RPMI7951 (cell line): ENCODE measurements at regions not wholly inside any gene's neighbourhood (a gene's known extent, or its start where the extent isn't known, plus 50 kb on each side); places are given as distances from the start of the nearest gene placed in this dataset.

Experiments
- DNase-seq: peaks from one replicate; pipeline ENCODE4 v3.0.0-alpha.2; 2012; ENCODE audit warnings: low read depth

DNA sequence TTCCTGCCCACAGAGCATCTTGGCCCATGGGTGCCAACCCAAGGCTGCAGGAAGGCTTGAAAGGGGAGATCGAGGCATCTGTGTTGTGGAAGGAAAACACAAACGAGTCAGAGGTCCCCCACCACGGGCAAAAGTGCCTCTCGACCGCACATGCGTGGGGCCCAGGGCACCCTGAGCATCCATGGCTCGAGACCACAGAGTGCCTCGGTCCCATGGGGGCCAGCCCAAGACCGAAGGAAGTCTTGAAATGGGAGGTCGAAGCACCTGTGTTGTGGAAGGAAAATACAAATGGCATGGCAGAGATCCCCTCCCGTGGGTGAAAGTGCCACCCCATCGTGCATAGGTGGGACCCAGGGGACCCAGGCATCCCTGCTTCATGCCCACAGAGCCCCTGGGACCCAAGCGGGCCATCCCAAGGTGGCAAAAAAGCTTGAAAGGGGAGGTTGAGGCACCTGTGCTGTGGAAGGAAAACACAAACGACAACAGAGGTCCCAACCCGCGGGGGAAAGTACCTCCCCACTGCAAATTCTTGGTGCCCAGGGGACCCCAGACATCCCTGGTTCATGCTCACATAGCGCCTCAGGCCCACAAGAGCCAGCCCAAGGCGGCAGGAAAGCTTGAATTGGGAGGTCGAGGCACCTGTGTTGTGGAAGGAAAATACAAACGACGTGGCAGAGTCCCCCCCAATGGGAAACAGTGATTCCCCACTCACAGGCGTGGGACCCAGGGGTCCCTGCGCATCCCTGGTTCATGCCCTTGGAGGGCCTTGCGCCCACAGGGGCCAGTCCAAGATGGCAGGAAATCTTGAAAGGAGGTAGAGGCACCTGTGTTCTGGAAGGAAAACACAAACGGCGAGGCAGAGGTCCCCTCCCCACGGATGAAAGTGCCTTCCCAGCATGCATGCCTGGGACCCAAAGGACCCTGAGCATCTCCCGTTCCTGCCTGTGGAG is 373.0 kb downstream of the ALG10 start:
- no peak for DNase-seq

DNA sequence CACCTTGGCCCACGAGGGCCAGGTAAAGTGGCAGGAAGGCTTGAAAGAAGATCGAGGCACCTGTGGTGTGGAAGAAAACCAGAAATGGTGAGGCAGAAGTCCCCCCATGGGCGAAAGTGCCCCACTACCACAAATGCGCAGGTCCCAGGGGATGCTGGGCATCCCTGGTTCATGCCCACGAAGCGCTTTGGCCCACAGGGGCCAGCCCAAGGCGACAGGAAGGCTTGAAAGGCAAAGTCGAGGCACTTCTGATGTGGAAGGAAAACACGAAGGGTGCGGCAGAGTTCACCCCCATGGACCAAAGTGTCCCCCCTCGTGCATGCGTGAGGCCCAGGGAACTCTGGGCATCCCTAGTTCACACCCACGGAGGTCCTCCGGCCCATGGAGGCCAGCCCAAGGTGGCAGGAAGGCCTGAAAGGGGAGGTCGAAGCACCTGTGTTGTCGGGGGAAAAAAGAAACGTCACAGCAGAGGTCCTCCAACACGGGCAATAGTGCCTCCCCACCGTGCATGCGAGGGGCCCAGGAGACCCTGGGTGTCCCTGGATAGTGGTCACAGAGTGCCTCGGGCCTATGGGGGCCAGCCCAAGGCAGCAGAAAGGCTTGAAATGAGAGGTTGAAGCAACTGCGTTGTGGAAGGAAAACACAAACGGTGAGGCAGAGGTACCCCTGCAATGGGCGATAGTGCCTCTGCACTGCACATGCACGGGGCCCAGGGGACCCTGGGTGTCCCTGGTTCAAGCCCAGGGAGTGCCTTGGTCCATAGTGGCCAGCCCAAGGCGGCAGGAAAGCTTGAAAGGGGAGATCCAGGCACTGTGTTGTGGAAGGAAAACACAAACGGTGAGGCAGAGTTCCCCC is 373.9 kb downstream of the ALG10 start:
- no peak for DNase-seq

DNA sequence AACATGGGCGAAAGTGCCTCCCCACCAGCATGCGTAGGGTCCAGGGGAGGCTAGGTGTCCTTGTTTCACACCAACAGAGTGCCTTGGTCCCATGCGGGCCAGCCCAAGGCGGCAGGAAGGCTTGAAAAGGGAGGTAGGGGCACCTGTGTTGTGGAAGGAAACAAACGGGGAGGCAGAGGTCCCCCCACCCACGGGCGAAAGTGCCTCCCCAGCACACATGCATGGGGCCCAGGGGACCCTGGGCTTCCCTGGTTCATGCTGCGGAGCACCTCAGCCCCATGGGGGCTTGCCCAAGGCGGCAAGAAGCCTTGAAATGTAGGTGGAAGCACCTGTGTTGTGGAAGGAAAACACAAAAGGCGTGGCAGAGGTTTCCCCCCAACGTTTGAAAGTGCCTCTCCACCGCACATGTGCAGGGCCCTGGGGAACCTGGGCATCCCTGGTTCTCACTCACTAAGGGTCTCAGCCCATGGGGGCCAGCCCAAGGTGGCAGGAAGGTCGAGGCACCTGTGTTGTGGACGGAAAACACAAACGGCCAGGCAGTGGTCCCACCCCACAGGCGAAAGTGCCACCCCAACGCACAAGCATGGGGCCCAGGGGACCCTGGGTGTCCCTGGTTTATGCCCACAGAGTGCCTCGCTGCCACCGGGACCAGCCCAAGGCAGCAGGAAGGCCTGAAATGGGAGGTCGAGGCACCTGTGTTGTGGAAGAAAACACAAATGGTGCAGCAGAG is 374.7 kb downstream of the ALG10 start:
- DNase-seq: no peak

DNA sequence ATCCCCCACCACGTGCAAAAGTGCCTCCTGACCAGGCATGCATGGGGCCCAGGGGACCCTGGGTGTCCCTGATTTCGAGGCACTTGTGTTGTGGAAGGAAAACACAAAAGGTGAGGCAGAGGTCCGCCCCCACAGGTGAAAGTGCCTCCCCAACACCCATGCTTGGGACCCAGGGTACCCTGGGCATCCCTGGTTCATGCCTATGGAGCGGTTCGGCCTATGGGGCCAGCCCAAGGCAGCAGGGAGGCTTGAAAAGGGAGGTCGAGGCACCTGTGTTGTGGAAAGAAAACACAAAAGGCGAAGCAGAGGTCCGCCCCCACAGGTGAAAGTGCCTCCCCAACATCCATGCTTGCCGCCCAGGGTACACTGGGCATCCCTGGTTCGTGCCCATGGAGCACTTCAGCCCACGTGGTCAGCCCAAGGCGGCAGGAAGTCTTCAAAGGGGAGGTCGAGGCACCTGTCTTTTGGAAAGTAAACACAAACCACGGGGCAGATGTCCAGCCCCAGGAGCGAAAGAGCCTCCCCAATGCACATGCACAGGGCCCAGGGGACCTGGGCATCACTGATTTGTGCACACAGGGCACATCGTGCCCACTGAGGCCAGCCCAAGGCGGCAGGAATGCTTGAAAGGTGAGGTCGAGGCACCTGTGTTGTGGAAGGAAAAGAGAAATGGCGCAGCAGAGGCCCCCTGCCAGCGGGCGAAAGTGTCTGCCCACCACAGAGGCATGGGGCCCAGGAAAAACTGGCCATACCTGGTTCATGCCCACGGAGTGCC is 375.5 kb downstream of the ALG10 start:
- no peak for DNase-seq

DNA sequence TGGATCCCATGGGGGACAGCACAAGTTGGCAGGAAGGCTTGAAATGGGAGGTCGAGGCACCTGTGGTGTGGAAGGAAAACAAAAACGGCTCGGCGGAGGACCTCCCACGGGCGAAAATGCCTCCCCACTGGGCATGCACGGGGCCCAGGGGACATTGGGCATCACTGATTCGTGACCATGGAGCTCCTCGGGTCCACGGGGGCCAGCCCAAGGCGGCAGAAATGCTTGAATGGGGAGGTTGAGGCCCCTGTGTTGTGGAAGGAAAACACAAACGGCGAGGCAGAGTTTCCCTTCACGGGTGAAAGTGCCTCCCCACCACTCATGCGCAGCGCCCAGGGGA is 376.0 kb downstream of the ALG10 start:
- no peak for DNase-seq

DNA sequence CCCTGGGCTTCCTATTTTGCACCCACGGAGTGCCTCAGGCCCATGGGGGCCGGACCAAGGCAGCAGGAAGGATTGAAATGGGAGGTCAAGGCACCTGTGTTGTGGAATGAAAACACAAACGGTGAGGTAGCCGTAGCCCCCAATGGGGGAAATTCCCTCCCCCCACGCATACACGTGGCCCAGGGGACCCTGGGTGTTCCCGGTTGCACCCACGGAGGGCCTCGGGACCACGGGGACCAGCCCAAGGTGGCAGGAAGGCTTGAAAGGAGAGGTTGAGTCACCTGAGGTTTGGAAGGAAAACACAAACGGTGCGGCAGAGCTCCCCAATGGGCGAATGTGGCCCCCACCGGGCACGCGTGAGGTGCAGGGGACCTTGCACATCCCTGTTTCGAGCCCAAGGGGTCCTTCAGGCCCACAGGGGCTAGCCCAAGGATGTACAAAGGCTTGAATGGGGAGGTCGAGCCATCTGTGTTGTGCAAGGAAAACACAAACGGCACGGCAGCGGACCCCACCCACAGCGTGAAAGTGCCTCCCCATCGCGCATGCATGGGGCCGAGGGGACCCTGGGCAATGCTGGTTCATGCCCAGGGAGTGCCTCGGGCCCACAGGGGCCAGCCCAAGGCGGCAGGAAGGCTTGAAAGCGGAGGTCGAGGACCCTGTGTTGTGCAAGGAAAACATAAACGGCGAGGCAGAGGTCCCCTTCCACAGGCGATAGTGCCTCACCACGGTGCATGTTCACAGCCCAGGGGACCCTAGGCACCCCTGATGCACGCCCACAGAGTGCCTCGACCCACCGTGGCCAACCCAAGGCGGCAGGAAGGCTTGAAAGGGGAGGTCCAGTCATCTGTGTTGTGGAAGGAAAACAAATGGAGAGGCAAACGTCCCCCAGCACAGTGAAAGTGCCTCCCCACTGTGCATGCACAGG is 376.7 kb downstream of the ALG10 start:
- DNase-seq: no peak

DNA sequence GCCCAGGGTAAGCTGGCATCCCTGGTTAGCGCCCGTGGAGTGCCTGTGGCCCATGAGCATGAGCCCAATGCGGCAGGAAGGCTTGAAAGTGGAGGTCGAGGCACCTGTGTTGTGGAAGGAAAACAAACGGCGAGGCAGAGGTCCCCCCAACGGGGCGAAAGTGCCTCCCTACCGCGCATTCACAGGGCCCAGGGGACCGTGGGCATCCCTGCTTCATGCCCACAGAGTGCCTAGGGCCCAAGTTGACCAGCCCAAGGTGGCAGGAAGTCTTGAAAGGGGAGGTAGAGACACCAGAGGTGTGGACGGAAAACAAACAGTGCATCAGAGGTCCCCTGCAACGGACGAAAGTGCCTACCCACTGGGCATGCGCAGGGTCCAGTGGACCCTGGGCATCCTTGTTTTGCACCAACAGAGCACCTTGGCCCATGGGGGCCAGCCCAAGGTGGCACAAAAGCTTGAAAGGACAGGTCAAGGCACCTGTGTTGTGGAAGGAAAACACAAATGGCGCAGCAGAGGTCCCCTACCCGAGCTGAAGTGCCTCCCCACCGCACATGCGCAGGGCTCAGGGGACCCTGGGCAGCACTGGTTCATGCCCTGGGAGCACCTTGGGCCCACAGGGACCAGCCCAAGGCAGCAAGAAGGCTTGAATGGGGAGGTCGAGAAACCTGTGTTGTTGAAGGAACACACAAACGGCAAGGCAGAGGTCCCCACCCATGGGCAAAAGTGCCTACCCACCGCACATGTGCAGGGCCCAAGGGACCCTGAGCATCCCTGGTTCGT is 377.5 kb downstream of the ALG10 start:
- DNase-seq: no peak

DNA sequence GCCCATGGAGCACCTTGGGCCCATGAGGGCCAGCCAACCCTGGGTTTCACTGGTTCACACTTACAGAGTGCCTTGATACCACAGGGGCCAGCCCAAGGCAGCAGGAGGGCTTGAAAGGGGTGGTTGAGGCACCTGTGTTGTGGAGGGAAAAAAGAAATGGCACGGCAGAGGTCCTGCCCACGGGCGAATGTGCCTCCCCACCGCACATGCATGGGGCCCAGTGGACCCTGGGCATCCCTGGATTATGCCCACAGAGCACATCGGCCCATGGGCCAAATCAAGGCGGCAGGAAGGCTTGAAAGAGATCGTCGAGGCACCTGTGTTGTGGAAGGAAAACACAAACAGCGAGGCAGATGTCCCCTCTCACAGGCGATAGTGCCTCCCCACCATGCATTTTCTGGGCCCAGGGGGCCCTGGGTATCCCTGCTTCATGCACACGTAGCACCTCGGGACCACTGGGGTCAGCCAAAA is 378.1 kb downstream of the ALG10 start:
- no peak for DNase-seq

DNA sequence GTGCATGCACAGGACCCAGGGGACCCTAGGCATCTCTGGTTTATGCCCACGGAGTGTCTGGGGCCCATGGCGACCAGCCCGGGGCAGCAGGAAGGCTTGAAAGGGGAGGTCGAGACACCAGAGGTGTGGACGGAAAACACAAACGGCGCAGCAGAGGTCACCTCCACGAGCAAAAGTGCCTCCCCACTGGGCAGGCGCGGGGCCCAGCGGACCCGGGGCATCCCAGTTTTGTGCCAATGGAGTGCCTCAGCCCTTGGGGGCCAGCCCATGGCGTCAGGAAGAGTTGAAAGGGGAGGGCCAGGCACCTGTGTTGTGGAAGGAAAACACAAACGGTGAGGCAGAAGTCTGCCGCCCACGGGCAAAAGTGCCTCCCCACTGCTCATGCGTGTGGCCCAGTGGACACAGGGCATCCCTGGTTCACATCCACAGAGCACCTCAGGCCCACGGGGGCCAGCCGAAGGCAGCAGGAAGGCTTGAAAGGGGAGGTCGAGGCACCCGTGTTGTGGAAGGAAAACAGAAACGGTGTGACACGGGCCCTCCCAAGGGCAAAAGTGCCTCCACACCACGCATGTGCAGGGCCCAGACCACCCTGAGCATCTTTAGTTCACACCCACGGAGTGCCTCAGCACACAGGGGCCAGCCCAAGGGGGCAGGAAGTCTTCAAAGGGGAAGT is 378.8 kb downstream of the ALG10 start:
- DNase-seq: no peak

DNA sequence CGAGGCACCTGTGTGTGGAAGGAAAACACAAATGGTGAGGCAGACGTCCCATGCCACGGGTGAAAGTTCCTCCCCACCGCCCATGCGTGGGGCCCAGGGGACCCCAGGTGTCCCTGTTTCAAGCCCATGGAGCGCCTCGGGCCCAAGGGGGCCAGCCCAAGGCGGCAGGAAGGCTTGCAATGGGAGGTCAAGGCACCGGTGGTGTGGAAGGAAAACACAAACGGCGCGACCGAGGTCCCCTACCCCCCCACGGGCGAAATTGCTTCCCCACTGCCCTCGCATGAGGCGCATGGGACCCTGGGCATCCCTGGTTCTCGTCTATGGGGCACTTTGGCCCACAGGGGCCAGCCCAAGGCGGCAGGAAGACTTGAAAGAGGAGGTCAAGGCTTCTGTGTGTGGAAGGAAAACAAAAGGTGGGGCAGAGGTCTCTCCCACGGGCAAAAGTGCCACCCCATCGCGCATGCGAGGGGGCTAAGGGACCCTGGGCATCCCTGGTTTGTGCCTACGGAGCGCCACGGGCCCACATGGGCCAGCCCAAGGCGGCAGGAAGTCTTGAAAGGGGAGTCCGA is 379.4 kb downstream of the ALG10 start:
- no peak for DNase-seq

DNA sequence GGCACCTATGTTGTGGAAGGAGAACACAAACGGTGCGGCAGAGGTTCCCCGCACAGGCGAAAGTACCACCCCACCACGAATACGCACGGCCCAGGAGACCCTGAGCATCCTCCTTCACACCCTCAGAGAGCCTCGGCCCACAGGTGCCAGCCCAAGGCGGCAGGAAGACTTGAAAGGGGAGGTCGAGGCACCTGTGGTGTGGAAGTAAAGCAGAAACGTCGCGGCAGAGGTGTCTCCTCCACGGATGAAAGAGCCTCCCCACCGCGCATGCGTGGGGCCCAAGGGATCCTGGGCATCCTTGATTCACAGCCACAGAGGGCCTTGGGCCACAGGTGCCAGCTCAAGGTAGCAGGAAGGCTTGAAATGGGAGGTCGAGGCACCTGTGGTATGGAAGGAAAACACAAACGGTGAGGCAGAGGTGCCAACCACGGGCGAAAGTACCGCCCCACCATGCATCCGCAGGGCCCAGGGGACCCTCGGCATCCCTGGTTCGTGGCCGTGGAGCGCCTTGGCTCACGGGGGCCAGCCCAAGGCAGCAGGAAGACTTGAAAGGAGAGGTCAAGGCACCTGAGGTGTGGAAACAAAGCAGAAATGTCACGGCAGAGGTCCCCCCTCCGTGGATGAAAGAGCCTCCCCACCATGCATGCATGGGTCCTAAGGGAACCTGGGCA is 380.1 kb downstream of the ALG10 start:
- no peak for DNase-seq

DNA sequence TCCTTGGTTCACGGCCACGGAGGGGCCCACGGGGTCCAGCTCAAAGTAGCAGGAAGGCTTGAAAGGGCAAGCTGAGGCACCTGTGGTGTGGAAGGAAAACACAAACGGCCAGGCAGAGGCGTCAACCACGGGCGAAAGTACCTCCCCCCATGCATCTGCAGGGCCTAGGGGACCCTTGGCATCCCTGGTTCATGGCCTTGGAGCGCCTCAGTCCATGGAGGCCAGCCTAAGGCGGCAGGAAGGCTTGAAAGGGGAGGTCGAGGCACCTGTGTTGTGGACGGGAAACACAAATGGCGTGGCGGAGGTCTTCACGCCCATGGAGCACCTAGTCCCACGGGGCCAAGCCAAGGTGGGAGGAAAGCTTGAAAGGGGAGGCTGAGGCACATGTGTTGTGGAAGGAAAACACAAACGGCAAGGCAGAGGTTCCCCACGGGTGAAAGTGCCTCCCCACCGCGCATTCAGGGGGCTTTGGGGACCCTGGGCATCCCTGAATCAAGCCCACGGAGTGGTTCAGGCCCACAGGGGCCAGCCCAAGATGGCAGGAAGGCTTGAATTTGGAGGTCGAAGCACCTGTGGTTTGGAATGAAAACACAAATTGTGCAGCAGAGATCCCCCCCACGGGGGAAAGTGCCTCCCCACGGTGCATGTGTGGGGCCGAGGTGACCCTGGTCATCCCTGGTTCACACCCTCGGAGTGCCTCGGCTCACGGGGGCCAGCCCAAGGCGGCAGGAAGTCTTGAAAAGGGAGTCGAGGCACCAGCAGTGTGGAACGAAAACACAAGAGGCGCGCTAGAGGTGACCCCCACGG is 380.8 kb downstream of the ALG10 start:
- no peak for DNase-seq

DNA sequence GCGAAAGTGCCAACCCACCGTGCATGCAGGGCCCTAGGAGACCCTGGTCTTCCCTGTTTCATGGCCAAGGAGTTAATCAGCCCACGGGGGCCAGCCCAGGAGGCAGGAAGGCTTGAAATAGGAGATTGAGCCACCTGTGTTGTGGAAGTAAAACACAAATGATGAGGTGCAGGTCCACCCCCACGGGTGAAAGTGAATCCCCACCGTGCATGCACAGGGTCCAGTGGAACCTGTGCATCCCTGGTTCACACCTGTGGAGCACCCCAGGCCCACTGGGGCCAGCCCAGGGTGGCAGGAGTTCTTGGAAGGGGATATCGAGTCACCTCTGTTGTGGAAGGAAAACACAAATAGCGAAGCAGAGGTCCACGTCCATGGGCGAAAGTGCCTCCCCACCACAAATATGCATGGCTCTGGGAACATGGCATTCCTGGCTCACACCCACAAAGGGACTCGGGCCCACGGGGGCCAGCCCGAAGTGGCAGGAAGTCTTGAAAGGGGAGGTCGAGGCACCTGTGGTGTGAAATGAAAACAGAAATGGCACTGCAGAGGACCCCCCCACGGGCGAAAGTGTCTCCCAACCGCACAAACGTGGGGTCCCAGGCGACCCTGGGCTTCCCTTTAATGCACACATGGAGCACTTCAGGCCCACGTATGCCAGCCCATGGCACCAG is 381.5 kb downstream of the ALG10 start:
- DNase-seq: no peak

DNA sequence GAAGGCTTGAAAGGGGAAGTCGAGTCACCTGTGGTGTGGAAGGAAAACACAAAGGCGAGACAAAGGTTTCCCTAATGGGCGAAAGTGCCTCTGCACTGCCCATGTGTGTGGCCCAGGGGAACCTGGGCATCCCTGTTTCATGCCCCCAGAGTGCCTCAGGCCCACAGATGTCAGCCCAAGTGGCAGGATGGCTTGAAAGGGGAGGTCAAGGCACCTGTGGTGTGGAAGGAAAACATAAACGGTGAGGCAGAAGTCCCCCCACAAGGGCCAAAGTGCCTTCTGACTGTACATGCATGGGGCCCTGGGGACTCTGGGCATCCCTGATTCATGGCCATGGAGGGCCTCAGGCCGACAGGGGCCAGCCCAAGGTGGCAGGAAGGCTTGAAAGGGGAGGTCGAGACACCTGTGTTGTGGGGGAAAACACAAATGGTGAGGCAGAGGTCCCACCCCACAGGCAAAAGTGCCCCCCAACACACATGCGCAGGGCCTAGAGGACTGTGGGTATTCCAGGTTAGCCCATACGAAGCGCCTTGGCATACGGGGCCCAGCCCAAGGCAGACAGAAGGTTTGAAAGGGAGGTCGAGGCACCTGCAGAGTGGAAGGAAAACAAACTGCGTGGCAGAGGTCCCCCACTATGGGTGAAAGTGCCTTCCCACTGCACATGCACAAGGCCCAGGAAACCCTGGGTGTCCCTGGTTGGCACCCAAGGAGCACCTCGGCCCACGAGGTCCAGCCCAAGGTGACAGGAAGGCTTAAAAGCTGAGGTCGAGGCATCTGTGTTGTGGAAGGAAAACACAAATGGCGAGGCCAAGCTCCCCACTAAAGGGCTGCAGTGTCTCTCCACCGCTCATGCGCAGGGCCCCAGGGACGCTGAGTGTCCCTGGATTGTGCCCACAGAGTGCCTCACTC is 382.3 kb downstream of the ALG10 start:
- DNase-seq: no peak
